ENCODE measurements at regions not wholly inside any gene's neighbourhood (a gene's known extent, or its start where the extent isn't known, plus 50 kb on each side); places are given as distances from the start of the nearest gene placed in this dataset.

DNA sequence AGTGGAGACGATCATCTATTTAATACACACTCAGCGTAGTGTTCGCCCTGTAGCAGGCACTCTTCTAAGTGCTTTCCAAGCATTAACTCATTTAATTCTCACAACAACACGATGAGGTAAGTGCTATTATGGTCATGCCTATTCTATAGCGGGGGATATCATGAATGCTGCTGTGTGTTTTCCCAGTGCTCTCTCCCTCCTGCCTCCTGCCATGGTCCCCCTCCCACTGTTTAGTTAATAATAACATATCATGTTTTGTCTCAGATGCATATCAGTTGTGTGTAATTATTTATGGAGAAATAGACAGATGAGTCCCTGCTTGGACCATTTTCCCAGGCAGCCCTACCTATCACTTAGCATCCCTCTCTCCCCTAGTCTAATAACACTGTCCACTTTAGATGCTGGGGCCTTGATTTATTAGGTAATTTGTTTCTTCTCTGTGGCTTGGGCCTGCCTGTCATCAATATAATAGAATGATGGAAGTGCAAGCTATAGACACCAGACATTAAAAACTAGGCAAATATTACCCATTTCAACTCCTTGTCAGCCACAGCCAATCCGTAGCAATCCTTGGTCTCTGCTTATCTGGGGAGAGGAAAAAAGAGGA lies 122.9 kb upstream of the TLE3 start:
- no peak for DNase-seq (ENCODE audit: low read depth)

DNA sequence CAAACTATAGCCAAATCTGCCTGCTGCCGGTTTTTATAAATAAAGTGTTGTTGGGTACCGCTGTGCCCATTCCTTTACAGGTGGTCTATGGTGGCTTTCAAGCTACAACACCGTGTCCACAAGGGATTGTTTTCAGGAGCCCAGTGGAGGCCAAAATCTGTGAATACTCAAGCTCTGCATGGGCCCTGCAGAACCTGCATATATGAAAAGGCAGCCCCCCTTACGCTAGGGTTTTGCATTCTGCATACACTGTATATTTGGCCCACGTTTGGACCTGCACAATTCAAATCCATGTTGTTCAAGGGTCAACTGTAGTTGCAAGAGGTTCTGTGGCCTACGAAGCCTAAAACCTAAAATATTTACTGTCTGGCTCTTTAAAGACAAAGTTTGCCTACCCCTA lies 122.2 kb upstream of the TLE3 start:
- no peak for DNase-seq (ENCODE audit: low read depth)

DNA sequence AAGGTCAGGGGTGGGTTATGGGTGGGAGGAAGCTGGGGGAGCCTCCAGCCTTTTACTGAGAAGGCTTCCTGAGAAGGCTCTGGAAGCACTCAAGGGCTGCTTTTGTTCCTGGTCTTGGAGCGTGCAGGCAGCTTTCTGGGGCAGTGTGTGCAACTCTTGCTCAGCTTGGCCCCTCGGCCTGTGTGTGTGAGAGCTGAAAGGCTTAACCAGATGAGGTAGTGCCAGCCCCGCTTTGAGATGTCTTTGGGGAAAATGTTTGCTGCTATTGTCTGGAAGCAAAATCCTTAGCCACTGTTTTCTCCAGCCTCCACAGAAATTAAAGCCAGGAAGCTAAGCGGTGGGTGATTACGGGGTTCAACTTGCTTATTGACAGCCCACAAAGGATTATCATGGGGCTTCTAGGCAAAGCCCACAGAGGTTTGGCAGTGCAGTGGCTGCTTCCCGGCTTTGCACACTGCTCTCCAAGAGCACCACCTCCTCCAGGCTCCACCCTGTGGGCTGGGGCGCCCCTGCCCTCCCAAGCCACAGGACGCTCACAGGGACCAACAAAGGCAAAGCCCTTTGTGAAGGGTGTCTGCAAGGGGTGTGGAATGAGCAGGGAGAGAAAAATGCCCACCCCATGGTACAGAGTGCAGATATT lies 121.7 kb upstream of the TLE3 start:
- no peak for DNase-seq (ENCODE audit: low read depth)

DNA sequence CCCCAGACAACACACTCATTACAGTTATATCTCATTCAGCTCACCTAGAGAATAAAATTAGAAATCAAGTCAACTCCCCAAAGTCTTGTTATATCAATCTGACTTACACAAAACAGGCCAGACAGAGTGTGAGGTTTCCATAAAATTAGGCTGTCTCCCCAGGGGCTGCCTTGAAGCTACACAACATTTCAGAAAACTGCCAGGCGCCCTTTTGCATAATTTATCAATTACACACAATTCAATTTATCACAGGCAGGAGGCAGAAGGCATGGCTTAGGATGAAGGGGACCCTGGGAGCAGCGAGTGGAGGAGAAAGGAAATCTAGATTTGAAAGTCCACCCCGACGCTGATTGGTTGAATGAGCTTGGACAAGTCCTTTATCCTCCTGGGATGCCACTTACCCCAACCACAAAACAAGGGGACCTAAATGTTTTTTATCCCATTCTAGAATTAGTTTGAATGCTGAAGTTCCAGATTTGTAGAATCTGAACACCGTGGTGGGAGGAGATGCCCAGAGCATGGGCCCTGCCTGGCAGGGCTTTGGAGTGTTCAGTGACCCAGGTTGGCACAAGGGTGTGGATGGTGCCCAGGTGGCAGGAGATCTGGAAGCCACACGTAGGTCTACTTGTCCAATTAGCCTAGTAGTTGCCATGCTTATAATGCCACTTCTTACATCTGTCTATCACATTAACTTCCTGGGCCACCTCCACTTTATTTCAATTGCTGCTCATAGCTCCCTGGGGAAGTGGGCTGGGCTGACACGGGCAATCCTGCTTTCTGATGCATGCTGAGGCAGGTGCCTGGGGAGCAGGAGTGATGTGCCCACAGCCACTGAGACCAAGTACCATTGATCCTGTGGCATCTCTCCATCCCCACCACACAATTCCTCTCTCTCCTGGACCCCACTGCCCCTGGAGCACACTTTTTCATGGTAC lies 119.8 kb upstream of the TLE3 start:
- no peak for DNase-seq (ENCODE audit: low read depth)

DNA sequence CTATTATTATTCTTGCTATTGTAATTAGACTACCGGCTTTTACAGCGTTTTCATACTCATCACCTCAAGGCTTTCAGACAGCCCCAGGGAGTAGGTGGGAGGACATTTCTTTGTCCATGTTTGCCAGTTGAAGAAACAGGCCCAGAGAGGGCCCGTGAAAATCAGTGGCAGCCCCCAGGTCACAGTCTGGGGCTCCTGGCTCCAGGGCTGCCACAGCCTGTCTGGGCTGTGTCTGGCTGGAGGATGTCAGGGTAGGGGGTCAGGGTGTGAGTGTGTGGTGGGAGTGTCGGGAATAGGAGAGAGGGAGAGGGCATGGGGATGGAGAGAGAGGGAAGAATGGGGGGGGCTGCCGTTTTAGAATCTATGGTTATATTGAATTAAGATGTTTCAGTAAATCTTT lies 118.2 kb upstream of the TLE3 start:
- no peak for DNase-seq (ENCODE audit: low read depth)

DNA sequence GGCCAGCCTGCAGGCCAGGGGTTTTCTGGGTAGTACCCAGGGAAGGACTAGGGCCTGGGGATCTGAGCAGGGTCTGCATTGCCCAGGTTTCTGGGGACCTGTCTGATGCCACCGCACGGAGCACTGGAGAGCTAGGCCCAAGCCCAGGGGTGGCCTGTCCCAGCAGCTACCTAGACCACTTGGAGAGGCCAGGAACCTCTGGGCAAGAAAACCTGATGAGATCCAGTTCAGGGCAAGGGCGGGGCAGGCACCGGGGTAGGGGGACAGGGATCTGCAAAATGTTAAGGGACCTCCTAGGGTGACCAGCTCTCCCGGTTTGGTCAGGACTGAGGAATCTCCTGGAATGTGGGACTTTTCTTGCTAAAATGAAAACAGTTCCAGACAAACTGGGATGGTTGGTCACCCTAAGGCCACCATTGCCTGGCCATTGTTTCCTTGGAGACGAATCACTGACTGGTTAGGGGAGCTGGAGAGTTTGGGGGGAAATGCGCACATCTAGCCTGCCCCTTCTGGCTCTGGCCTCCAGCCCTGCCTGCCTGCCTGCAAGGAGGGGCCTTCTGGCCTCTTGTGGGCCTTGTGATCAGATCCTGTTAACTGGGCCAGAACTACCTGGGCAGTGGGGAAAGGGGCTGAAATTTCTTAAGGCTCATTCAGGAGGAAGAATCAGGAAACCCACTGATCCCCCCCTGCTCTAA lies 117.4 kb upstream of the TLE3 start:
- no peak for DNase-seq (ENCODE audit: low read depth)

DNA sequence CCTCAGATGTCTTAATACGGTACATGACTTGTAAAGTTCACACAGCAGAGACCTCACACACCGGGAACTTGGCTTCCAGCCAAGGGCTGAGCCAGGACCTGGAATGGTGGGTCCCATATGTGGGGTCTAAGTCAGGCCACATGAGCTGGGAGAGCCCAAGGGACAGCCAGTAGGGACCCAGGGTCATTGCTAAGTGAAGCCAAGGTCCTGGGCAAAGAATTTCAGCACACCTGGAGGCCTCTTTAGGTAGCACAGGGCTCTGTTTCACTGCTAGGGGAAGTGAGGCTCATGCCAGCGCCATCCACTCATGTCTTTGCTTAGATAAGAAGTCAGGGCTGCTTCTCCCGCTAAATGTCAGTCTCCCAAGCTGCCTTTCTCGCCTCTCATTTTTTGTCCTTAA lies 116.6 kb upstream of the TLE3 start:
- no peak for DNase-seq (ENCODE audit: low read depth)

DNA sequence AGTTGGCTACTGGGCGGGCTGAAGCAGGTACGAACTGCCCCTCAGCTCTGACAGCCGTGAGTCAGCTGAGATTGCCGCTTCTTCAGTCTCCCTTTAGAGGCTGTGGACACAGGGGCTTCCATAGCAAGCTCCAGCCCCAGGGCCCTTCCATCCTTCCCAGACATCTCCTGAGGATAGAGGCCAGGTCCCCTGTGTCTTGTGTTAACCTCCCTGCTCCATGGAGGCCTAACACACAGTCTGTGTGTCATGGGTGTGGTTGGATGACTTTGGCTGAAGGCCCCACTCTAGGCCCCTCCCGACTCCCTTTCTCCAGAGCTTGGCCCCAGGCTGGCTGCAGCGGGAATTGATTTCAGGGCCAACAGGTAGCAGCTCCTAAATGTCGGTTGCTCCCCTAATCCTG lies 116.1 kb upstream of the TLE3 start:
- DNase-seq (ENCODE audit: low read depth): no peak

DNA sequence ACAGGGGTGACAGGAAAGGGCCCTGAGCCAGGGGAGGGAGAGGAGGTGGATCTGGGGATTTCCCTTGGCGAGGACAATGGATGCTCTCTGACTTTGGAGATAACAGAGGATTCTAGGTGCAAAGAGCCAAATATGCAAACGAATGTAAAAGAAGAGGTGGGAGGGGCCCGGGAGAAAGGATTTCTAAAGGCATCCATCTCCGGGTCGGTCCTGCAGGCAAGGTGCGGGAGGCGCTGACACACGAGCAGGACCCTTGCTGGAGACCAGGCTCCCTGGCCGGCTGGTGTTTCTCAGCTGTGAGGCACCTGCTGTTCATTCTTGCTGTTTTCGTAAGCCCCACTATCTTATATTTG lies 115.2 kb upstream of the TLE3 start:
- DNase-seq (ENCODE audit: low read depth): no peak

DNA sequence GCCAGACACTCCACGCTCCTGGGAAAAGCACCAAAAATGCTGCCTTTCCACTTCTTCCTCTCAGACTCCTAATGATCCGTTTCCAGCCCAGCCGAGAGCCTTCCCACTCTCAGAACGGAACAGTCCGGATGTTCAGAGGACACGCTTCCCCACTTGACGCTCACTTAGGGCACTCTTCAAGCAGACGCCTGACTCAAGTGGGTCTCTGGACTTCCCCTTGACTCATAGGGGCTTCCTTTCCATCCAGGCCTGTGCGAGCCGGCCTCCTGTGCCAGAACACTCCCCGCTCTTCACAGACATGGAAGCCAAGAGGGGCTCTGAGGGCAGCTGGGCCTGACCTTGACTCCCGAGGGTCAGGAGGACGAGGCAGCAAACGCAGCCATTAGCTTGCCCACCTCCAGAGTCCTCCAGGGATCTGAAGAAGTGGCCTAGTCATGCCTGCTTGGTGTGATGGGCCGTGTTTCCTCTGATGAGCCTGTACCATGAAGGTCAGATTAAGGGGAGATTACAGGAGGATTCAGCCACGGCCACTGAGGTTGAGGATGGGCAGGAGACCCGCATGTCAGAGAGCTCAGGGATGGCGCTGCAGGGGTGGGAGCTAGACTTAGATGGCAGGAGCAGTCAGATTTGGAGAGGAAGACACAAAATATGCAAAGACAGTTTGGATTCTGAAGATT lies 114.7 kb upstream of the TLE3 start:
- DNase-seq (ENCODE audit: low read depth): no peak

DNA sequence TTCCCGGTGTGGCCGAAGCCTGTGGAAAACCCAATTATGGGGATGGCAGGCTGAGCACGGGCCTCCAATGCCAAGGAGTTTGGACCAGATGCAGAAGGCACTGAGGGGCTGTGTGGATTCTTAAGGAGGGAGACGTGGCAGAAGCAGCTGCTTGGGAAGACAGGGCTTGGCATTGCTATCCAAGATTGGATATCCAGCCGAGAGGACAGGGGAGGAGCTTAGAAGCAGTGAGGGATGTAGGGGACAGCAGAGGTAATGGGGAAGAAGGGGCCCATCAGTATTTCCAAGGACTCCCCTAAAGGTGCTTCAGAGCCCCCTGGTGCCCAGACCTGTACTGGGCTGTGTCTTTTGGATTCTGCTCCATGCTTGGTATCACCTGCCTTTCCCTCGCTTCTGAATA lies 112.8 kb upstream of the TLE3 start:
- no peak for DNase-seq (ENCODE audit: low read depth)

DNA sequence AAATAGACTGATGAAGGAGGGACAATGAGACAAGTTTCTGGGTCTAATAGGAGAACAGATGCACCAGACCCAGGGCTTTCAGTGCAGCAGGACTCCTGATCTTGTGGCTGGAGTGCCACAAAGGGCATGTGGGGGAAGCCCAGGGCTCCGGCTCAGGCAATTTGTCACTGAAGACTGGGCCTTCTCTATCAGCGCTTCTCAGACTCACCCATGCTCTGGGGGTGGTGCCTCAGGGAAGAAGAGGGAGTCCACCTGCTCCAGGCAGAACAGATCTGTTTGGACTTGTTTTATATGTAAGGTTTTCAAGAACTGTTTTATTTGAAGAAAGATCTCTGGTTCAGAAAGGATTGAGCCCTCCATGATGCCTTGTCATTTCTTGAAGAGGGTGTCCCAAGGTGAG lies 112.4 kb upstream of the TLE3 start:
- DNase-seq (ENCODE audit: low read depth): no peak

DNA sequence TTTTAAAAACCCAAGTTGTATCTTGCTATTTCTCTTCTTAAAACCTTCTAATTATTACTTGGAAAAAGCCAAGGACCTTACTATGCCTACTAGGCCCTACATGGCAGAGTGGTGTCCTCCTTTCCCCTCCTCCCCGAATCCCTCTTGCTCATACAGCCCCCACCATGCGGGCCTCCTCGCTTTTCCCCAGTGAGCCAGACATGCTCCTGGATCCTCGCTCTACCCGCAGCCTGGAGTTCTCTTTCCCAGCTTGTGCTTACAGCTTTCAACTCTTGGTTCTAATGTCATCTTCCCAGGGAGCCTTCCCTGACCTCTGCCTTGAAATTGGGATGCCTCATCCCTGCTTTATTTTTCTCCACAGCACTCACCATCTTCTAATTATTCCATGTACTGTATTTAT lies 111.8 kb upstream of the TLE3 start:
- no peak for DNase-seq (ENCODE audit: low read depth)

DNA sequence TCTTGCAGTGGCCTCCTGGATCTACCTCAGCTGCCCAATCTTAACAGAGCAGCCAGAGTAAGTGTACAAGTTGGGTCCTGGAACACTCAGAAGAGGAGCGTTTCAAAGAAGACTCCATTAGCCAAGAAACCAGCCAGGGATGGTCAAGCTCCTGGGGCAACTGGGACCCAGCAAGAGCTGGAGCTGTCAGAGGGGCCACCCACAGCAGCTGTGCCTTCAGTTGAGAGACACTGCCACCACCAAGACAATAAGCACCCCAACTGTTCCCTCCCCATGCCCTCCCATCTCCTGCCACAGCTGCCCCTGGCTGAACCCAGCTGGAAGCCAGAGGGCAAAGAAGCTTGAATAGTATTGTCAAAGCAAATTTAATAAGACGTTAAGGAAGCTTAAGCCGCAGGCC lies 110.6 kb upstream of the TLE3 start:
- DNase-seq (ENCODE audit: low read depth): no peak

DNA sequence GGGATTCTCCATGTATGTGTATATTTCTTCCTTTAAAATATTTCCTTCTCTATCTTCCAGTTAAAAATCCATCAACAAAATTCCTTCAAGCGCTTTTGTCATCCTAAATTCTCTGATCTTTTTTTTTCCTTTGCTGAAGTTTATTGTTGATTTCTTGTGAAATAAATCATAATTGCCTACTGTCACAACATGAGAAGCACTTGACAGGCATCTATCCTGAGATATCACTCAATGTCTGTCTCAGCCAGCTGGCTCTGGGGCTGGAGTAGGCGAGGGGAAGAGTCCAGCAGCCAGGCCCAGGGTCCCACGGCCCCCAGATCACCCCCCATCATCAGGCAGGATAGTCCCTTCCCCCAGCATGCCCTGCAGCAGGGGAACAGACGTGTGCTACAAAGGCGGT lies 109.0 kb upstream of the TLE3 start:
- DNase-seq (ENCODE audit: low read depth): no peak

DNA sequence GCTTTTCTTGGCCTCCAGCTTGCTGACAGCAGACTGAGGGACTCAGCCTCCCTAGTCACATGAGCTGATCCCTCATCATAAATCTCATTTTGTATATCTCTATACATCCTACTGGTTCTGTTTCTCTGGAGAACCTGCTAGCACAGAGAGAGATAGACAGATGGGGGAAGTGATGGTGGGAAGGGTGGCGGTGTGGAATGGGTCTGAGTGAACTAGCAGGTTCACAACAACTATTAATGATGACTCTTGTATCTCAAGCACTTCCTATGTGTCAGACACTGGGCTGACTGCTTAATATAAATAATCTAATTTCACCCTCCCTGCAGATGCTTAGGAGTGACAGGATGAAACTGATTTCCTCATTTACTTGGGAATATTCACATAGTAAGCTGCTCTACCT lies 106.9 kb upstream of the TLE3 start:
- DNase-seq (ENCODE audit: low read depth): no peak

DNA sequence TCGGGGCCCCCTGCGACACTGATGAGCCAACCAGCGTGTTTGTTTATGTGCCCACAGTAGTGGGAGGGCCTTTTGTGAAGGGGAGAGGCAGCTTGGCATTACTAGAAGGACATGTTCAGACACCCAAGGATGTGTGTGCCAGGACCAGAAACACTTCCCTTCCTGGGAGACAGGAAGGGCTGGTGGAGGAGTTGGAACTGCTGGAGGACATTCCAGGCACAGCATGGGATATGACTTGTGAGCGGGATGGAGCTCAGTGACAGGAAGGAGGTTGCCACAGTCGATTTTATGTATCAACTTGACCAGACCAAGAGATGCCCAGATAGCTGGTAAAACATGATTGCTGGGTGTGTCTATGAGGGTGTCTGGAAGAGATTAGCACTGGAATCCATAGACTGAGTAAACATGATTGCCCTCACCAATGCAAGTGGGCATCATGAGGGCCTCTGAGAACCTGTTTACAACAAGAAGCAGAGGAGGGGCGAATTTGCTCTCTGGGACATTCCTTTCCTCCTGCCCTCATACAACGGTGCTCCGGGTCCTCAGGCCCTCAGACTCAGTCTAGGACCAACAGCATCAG lies 106.4 kb upstream of the TLE3 start:
- no peak for DNase-seq (ENCODE audit: low read depth)

DNA sequence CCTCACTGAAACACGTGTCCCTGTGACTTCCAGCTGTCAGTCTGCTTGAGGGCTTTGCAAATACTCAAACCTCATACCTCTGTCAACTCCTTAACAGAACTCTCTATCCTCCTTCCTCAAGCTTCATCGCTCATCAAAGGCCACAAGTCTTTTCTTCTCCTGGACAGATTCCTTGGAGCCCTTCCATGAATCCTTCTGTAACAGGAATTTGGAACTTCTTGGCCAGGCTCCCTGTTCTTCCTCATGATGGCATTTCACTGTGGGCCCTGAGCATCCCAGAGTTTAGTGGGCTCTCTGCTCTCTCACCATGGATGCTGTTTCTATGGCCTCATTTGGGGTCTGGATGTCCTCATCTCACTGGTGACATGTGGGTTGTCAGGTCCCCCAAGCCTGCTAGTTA lies 105.0 kb upstream of the TLE3 start:
- DNase-seq (ENCODE audit: low read depth): no peak

DNA sequence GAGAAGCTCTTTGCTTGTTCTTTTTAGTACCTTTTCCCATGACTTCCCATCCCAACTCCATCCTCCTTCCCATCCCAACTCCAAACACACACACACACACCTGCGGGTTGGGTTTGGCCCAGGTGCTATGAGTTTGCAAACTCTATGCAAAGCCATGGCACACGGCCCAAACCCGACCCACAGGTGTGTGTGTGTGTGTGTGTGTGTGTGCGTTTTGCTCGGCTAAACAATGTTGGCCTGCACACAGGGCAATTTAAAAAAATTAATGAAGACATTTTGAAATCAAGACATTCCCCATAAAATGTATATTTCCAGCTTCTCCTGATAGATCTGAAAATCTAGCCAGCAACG lies 103.7 kb upstream of the TLE3 start:
- no peak for DNase-seq (ENCODE audit: low read depth)

DNA sequence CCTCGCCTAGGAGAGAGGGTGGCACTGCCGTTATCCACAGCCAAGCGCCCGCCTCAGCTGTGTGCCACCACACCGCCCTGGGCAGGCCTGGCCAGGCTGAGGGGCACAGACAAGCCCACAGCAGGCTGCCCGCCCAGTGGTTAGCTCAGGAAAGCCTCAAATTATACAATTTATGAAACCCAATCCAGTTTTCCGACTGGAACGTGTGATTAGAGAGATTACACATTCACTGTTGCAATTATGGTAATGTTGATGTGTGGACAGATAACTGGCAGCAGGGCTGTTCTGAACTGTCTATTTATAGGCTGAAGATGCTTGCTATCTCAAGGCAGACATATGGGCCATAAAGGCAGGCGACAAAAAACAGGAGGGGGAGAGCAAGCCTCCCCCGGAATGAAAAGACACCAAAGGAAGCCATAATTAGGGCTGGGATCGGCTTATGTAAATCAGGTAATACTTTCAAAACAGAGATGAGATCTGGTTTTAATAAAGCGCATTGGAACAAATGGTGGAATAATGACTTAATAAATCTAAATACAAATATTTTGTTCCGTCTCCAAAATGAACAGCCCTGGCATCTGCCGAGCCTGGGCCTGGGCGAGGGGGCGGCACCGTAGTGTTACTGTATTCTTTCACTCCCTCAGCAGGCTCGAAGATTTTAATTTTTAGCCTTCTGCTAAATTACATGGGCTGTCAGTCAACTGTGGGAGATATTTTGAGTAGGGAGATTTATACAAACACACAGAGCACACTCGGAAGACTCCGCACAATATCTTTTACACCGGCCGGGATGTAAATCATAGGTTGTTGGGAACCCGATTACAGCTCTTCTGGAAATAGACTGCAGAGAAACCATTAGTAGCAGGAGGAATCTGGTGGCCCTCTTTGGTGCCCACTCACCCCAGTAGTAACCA lies 103.1 kb upstream of the TLE3 start:
- no peak for DNase-seq (ENCODE audit: low read depth)

Measured in stimulated activated CD8-positive, alpha-beta memory T cell treated with anti-CD3 and anti-CD28 coated beads, Interleukin-4, amount 100 ng/mL, for 24 hours (primary cell).